H1 (cell line): ENCODE measurements at regions not wholly inside any gene's neighbourhood (a gene's known extent, or its start where the extent isn't known, plus 50 kb on each side); places are given as distances from the start of the nearest gene placed in this dataset.

ENCODE experiments used
- CTCF ChIA-PET: fragments of 300-600 bp; sonication (Branson Sonifier 250); formaldehyde crosslinking; loops from one replicate; lab custom pipeline; 2021; ENCODE audit not compliant: partially characterized antibody; lab: Charles Lee
- POLR2A ChIA-PET: fragments of 300-600 bp; sonication (Branson Sonifier 250); formaldehyde crosslinking; loops from one replicate; lab custom pipeline; 2021; ENCODE audit warnings: inconsistent platforms; ENCODE audit not compliant: partially characterized antibody; lab: Charles Lee
- DNase-seq, 2 experiments: peaks; one replicate each; pipeline versions ENCODE4 v3.0.0 to v3.0.0-alpha.2; 2010 to 2022; ENCODE audit warnings: low spot score in 2 of 2, low read depth in 1 of 2, mixed read lengths in 1 of 2
- FAIRE-seq: peaks from 2 replicates; lab custom pipeline; 2011; peaks lifted over from hg19 to GRCh38; lab: Jason Lieb, UNC
- H2AFZ ChIP-seq: 2 replicates; pipeline ENCODE4 v1.8.1; 2012; ENCODE audit warnings: low read length, inconsistent platforms
- H2AK5ac ChIP-seq: 2 replicates; pipeline ENCODE4 v1.6.1; 2013; ENCODE audit warnings: low read depth, low read length
- H2BK120ac ChIP-seq: replicated peaks from 2 replicates; pipeline ENCODE3; 2013; ENCODE audit warnings: low read depth, low read length, inconsistent platforms
- H2BK12ac ChIP-seq: 2 replicates; pipeline ENCODE4 v1.6.1; 2013; ENCODE audit warnings: low read depth, low read length
- H2BK15ac ChIP-seq: 2 replicates; pipeline ENCODE4 v1.6.1; 2013; ENCODE audit warnings: low read length
- H2BK20ac ChIP-seq: 2 replicates; pipeline ENCODE4 v1.6.1; 2013; ENCODE audit warnings: low read length
- H2BK5ac ChIP-seq: 2 replicates; pipeline ENCODE4 v1.6.1; 2013; ENCODE audit warnings: low read depth, low read length
- H3K14ac ChIP-seq: 2 replicates; pipeline ENCODE4 v1.6.1; 2013; ENCODE audit warnings: inconsistent platforms; ENCODE audit not compliant: insufficient read length
- H3K18ac ChIP-seq: 2 replicates; pipeline ENCODE4 v1.6.1; 2013; ENCODE audit warnings: low read length; ENCODE audit errors: extremely low read depth
- H3K23ac ChIP-seq: 2 replicates; pipeline ENCODE4 v1.6.1; 2013; ENCODE audit warnings: inconsistent platforms; ENCODE audit not compliant: insufficient read length
- H3K23me2 ChIP-seq: 2 replicates; pipeline ENCODE4 v1.6.1; 2013; ENCODE audit warnings: low read depth, low read length
- H3K27ac ChIP-seq: 2 replicates; pipeline ENCODE4 v1.6.1; 2011; ENCODE audit warnings: low read depth, low read length, inconsistent platforms
- H3K27me3 ChIP-seq, 4 experiments: replicated peaks in 1 of 4; 1 replicate in 1 of 4; 2 replicates in 3 of 4; pipeline versions ENCODE4 v1.6.1 to v1.8.1; 2011 to 2013; ENCODE audit warnings: low read length in 3 of 4, mild to moderate bottlenecking in 3 of 4, inconsistent platforms in 2 of 4, mixed read lengths in 2 of 4, moderate library complexity in 1 of 4; ENCODE audit not compliant: control insufficient read depth in 3 of 4, insufficient read depth in 3 of 4; ENCODE audit errors: extremely low read depth in 1 of 4
- H3K36me3 ChIP-seq, 4 experiments: 2 replicates each; pipeline versions ENCODE4 v1.6.1 to v1.8.1; 2011 to 2013; ENCODE audit warnings: mild to moderate bottlenecking in 4 of 4, low read length in 3 of 4, moderate library complexity in 2 of 4, control low read depth in 1 of 4, inconsistent platforms in 1 of 4; ENCODE audit not compliant: insufficient read depth in 4 of 4, control insufficient read depth in 2 of 4
- H3K4ac ChIP-seq: replicated peaks from 2 replicates; pipeline ENCODE3; 2013; ENCODE audit warnings: low read length, low read depth, mixed read lengths, inconsistent platforms; ENCODE audit not compliant: insufficient read length
- H3K4me1 ChIP-seq, 4 experiments: replicated peaks in 1 of 4; 1 replicate in 1 of 4; 2 replicates in 3 of 4; pipeline versions ENCODE4 v1.6.1 to v1.8.1; 2011 to 2013; ENCODE audit warnings: low read length in 3 of 4, inconsistent platforms in 2 of 4, mixed read lengths in 1 of 4; ENCODE audit not compliant: insufficient read depth in 4 of 4, control insufficient read depth in 3 of 4
- H3K4me2 ChIP-seq, 2 experiments: 2 replicates each; pipeline versions ENCODE4 v1.6.1 to v1.8.1; 2011 to 2013; ENCODE audit warnings: low read depth in 2 of 2, low read length in 2 of 2, control low read depth in 1 of 2, inconsistent platforms in 1 of 2, mild to moderate bottlenecking in 1 of 2; ENCODE audit not compliant: insufficient read depth in 1 of 2
- H3K4me3 ChIP-seq, 4 experiments: fragments of 200-600, 300-600 bp in 1 of 4; sonication (generic), shearing (Covaris generic), sonication (Bioruptor Twin) in 1 of 4; 2 replicates each; pipeline versions ENCODE4 v1.5.1 to v1.8.1; 2011 to 2016; ENCODE audit warnings: low read length in 4 of 4, low read depth in 3 of 4, control low read depth in 2 of 4, inconsistent platforms in 2 of 4, mild to moderate bottlenecking in 2 of 4, mixed read lengths in 1 of 4, moderate library complexity in 1 of 4; ENCODE audit not compliant: insufficient read depth in 2 of 4; ENCODE audit errors: extremely low read depth in 1 of 4
- H3K56ac ChIP-seq: replicated peaks from 2 replicates; pipeline ENCODE3; 2013; ENCODE audit warnings: low read depth, mild to moderate bottlenecking, mixed read lengths, low read length, inconsistent platforms; ENCODE audit not compliant: insufficient read length
- H3K79me1 ChIP-seq: 2 replicates; pipeline ENCODE4 v1.6.1; 2013; ENCODE audit warnings: low read depth, low read length, control low read depth
- H3K79me2 ChIP-seq, 2 experiments: 2 replicates each; pipeline versions ENCODE4 v1.6.1 to v1.8.1; 2012 to 2013; ENCODE audit warnings: low read length in 2 of 2, mild to moderate bottlenecking in 2 of 2, inconsistent platforms in 1 of 2; ENCODE audit not compliant: insufficient read depth in 2 of 2, control insufficient read depth in 1 of 2
- H3K9ac ChIP-seq, 4 experiments: replicated peaks in 1 of 4; 1 replicate in 1 of 4; 2 replicates in 3 of 4; pipeline versions ENCODE4 v1.6.1 to v1.8.1; 2011 to 2013; ENCODE audit warnings: low read depth in 3 of 4, low read length in 3 of 4, control low read depth in 2 of 4, mild to moderate bottlenecking in 2 of 4, moderate library complexity in 2 of 4, inconsistent platforms in 1 of 4; ENCODE audit errors: extremely low read depth in 1 of 4
- H3K9me3 ChIP-seq, 2 experiments: 2 replicates each; pipeline versions ENCODE4 v1.6.1 to v1.8.1; 2012 to 2013; ENCODE audit warnings: mild to moderate bottlenecking in 2 of 2, moderate library complexity in 2 of 2, control low read depth in 1 of 2, inconsistent platforms in 1 of 2, low read depth in 1 of 2, low read length in 1 of 2, mixed read lengths in 1 of 2; ENCODE audit not compliant: insufficient read depth in 2 of 2
- H4K20me1 ChIP-seq, 2 experiments: replicated peaks in 1 of 2; 2 replicates each; pipeline versions ENCODE3 to v1.8.1; 2011 to 2013; ENCODE audit warnings: inconsistent platforms in 2 of 2, low read length in 2 of 2, mild to moderate bottlenecking in 1 of 2; ENCODE audit not compliant: insufficient read depth in 2 of 2, control insufficient read depth in 1 of 2
- H4K5ac ChIP-seq: 2 replicates; pipeline ENCODE4 v1.6.1; 2013; ENCODE audit warnings: low read length, low read depth, mixed read lengths, inconsistent platforms; ENCODE audit not compliant: insufficient read length
- H4K8ac ChIP-seq: 2 replicates; pipeline ENCODE4 v1.8.0; 2013; ENCODE audit warnings: mild to moderate bottlenecking, moderate library complexity, low read length, inconsistent platforms; ENCODE audit not compliant: insufficient read depth; ENCODE audit errors: extremely low read depth
- H4K91ac ChIP-seq: replicated peaks from 2 replicates; pipeline ENCODE3; 2013; ENCODE audit warnings: low read length, mixed read lengths, inconsistent platforms; ENCODE audit not compliant: insufficient read length
- ATF3 ChIP-seq: IDR thresholded peaks from 2 replicates; pipeline ENCODE4 v1.6.1; 2011; ENCODE audit warnings: low read depth, mild to moderate bottlenecking, low read length; ENCODE audit not compliant: insufficient read depth
- CREB1 ChIP-seq: IDR thresholded peaks from 2 replicates; pipeline ENCODE4 v1.6.1; 2012; ENCODE audit warnings: inconsistent platforms
- CTCF ChIP-seq, 3 experiments: IDR thresholded peaks; 1 replicate in 2 of 3; 2 replicates in 1 of 3; pipeline versions ENCODE4 v1.5.1 to v1.6.1; 2011; ENCODE audit warnings: low read length in 3 of 3, mild to moderate bottlenecking in 3 of 3, inconsistent platforms in 2 of 3, low read depth in 1 of 3, moderate library complexity in 1 of 3; ENCODE audit not compliant: insufficient read depth in 1 of 3; ENCODE audit errors: control extremely low read depth in 1 of 3
- EZH2 ChIP-seq: fragments of 200-600 bp; sonication (generic); IDR thresholded peaks from 2 replicates; pipeline ENCODE4 v1.7.1; 2012; ENCODE audit warnings: low read depth, mild to moderate bottlenecking, moderate library complexity, low read length, inconsistent platforms; ENCODE audit not compliant: severe bottlenecking
- MAX ChIP-seq: IDR thresholded peaks from 2 replicates; pipeline ENCODE4 v1.6.1; 2012; ENCODE audit warnings: inconsistent platforms
- NRF1 ChIP-seq: IDR thresholded peaks from 2 replicates; pipeline ENCODE4 v1.6.1; 2011; ENCODE audit warnings: mild to moderate bottlenecking, low read depth, low read length, improper control_type of control experiment
- RAD21 ChIP-seq, 2 experiments: IDR thresholded peaks in 1 of 2; conservative IDR thresholded peaks in 1 of 2; 2 replicates each; pipeline ENCODE4 v1.6.1; 2011; ENCODE audit warnings: low read depth in 2 of 2, low read length in 2 of 2, improper control_type of control experiment in 1 of 2, inconsistent platforms in 1 of 2, mild to moderate bottlenecking in 1 of 2, moderate library complexity in 1 of 2
- RFX5 ChIP-seq: IDR thresholded peaks from 2 replicates; pipeline ENCODE4 v1.6.1; 2011; ENCODE audit warnings: low read depth, low read length, improper control_type of control experiment, borderline replicate concordance
- TEAD4 ChIP-seq: IDR thresholded peaks from 2 replicates; pipeline ENCODE4 v1.6.1; 2012; ENCODE audit warnings: low read depth, low read length, inconsistent platforms, mixed read lengths
- WGBS, 2 experiments: shearing (Covaris generic) in 1 of 2; methylation state at CpG; one replicate each; pipeline versions ENCODE4 v1.1.6 to v1.1.7; 2013 to 2015; ENCODE audit warnings: low lambda C conversion rate in 2 of 2, mixed read lengths in 2 of 2, inconsistent platforms in 1 of 2, low coverage in 1 of 2, missing lambda C conversion rate in 1 of 2; ENCODE audit not compliant: insufficient replicate concordance in 2 of 2, insufficient coverage in 1 of 2, insufficient read length in 1 of 2; ENCODE audit errors: extremely low coverage in 1 of 2, missing lambda C conversion rate in 1 of 2; 5-methylcytosine and 5-hydroxymethylcytosine counted together

DNA sequence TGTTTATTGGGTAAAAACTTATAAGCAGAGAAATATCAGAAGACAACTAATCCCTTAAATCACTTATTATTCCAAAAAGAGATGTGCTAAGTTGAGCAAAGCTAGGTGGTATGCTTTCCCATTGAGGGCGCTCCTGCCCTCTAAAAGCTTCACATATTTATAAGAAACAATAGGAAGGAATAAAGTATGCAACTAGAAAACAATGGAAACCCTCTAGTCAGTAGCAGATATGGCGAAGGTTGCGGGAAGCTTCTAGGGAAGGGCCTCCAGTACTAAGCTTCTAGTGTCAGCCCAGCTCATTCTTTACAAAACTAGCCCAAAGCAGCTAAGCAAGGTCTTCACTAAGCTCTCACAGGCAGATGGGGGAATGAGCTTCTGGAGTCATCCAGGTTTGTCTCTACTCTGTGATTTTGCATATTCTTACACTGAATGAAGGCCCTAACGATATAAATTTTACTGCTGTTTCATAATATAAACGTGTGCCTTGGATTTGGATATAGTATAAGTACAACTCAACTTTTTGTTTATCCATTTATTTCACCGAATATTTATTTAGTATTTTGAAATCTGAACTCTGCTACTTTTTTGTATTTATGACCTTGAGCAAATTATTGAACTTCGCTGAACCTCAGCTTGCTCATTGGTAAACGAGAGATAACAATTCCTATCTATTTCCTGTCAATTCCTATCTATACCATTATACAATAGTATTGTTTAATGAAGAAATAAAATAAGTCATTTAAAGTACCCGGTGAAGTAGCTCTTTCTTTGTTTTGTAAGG lies 571.4 kb downstream of the ELAVL2 start:
- H3K79me1 ChIP-seq: no peaks in the 10 kb centered on the region
- no peak for DNase-seq
- no peaks in the 10 kb centered on the region; a peak in 1 of 7 replicates for H3K4me1 ChIP-seq
- no peaks in the 10 kb centered on the region for H3K36me3 ChIP-seq
- no peak overlapping the region for H4K5ac ChIP-seq
- no peak overlapping the region for H3K23ac ChIP-seq
- H3K27ac ChIP-seq: no peak overlapping the region
- H3K27me3 ChIP-seq: no peaks in the 10 kb centered on the region
- H2BK5ac ChIP-seq: no peak overlapping the region
- H3K79me2 ChIP-seq: no peaks in the 10 kb centered on the region
- no peak overlapping the region for H3K4ac ChIP-seq
- no peaks in the 10 kb centered on the region for H3K23me2 ChIP-seq
- no peak for FAIRE-seq
- H3K4me3 ChIP-seq: no peak overlapping the region
- no peak overlapping the region for H3K18ac ChIP-seq
- no peak overlapping the region for H3K9ac ChIP-seq
- POLR2A ChIA-PET: no interaction called here
- no peak overlapping the region for H3K14ac ChIP-seq
- no peak overlapping the region for H4K8ac ChIP-seq
- CTCF ChIA-PET: interaction anchor here (0.5 to 1.4 kb wide), 10 partner anchors 12 to 680 kb away, joined by 3 to 4 read pairs (median 3); no protein-coding TSS in a partner anchor
- H2AFZ ChIP-seq: peak overlapping the region; percentile 87; the same call in 1 of the 2 replicates
- H2AK5ac ChIP-seq: no peak overlapping the region
- no peak overlapping the region for H2BK120ac ChIP-seq
- no peak overlapping the region for H2BK15ac ChIP-seq
- no peak overlapping the region for H2BK12ac ChIP-seq
- WGBS, 2 experiments: 78% methylated on average over 9 of the region's 9 CpGs; no CpG with 5 or more reads in 1 of the 2 experiments
- H4K91ac ChIP-seq: no peak overlapping the region
- H3K56ac ChIP-seq: no peak overlapping the region
- no peak overlapping the region for H2BK20ac ChIP-seq
- H3K9me3 ChIP-seq: no peaks in the 10 kb centered on the region
- H3K4me2 ChIP-seq: no peak overlapping the region
- H4K20me1 ChIP-seq: no peaks in the 10 kb centered on the region
- peak in 1 of 3 experiments; percentile 21; a peak in 2 of 4 replicates for TF ChIP-seq CTCF (IDR thresholded peaks at IDR 0.05; ENCODE audit: control extremely low read depth in 1 of 3, insufficient read depth in 1 of 3, low read depth in 1 of 3, low read length in 3 of 3)
- TF ChIP-seq CREB1: no peak
- TF ChIP-seq ATF3: no peak
- no peak for TF ChIP-seq NRF1
- no peak for TF ChIP-seq RFX5
- no peak for TF ChIP-seq MAX
- no peak for TF ChIP-seq EZH2
- TF ChIP-seq RAD21 (IDR thresholded peaks at IDR 0.05 in 1 of 2, conservative IDR thresholded peaks at IDR 0.05 in 1 of 2; ENCODE audit: low read depth in 2 of 2, low read length in 2 of 2): peak; percentile 52 to 53
- no peak for TF ChIP-seq TEAD4
